HepG2 (cell line): ENCODE measurements at regions not wholly inside any gene's neighbourhood (a gene's known extent, or its start where the extent isn't known, plus 50 kb on each side); places are given as distances from the start of the nearest gene placed in this dataset.

Source experiments
- ATAC-seq: fragments of 200-7000 bp; cut with Tn5 transposase; 3 replicates; pipeline ENCODE4 v1.9.1; 2020; ENCODE audit warnings: mild to moderate bottlenecking, moderate library complexity
- BruUV-seq: library from RNA; stranded (reverse); fragments of 400-500 nt; replicated peaks from 2 replicates; lab custom pipeline; 2021; lab: Mats Ljungman, UMichigan
- CTCF ChIA-PET: fragments of 300-600 bp; formaldehyde crosslinking; extraction: SDS; loops from one replicate; lab custom pipeline; 2021; ENCODE audit warnings: low total read pairs, inconsistent platforms, low intra/inter-chr PET ratio; lab: Yijun Ruan, JAX
- POLR2A ChIA-PET: fragments of 350-600 bp; sonication (Branson Sonifier 250); formaldehyde crosslinking; loops from one replicate; lab custom pipeline; 2020; ENCODE audit warnings: antibody characterized with exemption, inconsistent platforms; lab: Yijun Ruan, JAX
- DNase-seq: peaks from one replicate; pipeline ENCODE4 v3.0.0-alpha.2; 2015; ENCODE audit warnings: low spot score
- FAIRE-seq: peaks from 3 replicates; lab custom pipeline; 2011; peaks lifted over from hg19 to GRCh38; lab: Jason Lieb, UNC
- H2AFZ ChIP-seq: one replicate; pipeline ENCODE4 v1.6.1; 2011; ENCODE audit warnings: low read length, inconsistent platforms
- H3K27ac ChIP-seq: fragments of 300-600 bp; 3 replicates; pipeline ENCODE4 v1.8.0; 2011; ENCODE audit warnings: mixed run types, mild to moderate bottlenecking, mixed read lengths, low read length, inconsistent platforms; ENCODE audit not compliant: insufficient read depth; ENCODE audit errors: extremely low read length
- H3K27me3 ChIP-seq, 2 experiments: fragments of 200-600 bp in 1 of 2; 2 replicates in 1 of 2; 3 replicates in 1 of 2; pipeline versions ENCODE4 v1.6.0 to v1.8.0; 2011; ENCODE audit warnings: low read length in 2 of 2, mild to moderate bottlenecking in 2 of 2, moderate library complexity in 2 of 2, inconsistent platforms in 1 of 2; ENCODE audit not compliant: insufficient read depth in 2 of 2, control insufficient read depth in 1 of 2
- H3K36me3 ChIP-seq, 2 experiments: fragments of 200-600 bp in 1 of 2; replicated peaks in 1 of 2; 2 replicates in 1 of 2; 3 replicates in 1 of 2; pipeline versions ENCODE4 v1.5.1 to v1.8.0; 2011; ENCODE audit warnings: low read length in 2 of 2, inconsistent platforms in 1 of 2; ENCODE audit not compliant: insufficient read depth in 2 of 2, control insufficient read depth in 1 of 2
- H3K4me1 ChIP-seq: 2 replicates; pipeline ENCODE4 v1.5.1; 2012; ENCODE audit warnings: low read length, inconsistent platforms; ENCODE audit not compliant: insufficient read depth
- H3K4me2 ChIP-seq: 2 replicates; pipeline ENCODE4 v1.6.0; 2011; ENCODE audit warnings: low read depth, low read length, inconsistent platforms
- H3K4me3 ChIP-seq, 3 experiments: fragments of 200-600 bp in 1 of 3; sonication (generic), shearing (Covaris generic) in 1 of 3; replicated peaks in 1 of 3; 2 replicates each; pipeline ENCODE4 v1.5.1; 2011 to 2016; ENCODE audit warnings: low read length in 3 of 3, inconsistent platforms in 2 of 3, low read depth in 2 of 3, mild to moderate bottlenecking in 2 of 3, control low read depth in 1 of 3, mixed read lengths in 1 of 3; ENCODE audit not compliant: insufficient read depth in 1 of 3
- H3K79me2 ChIP-seq: one replicate; pipeline ENCODE4 v1.6.1; 2011; ENCODE audit warnings: low read length, inconsistent platforms; ENCODE audit not compliant: insufficient read depth
- H3K9ac ChIP-seq: 2 replicates; pipeline ENCODE4 v1.6.0; 2011; ENCODE audit warnings: mild to moderate bottlenecking, low read depth, low read length, inconsistent platforms; ENCODE audit not compliant: insufficient read depth
- H3K9me3 ChIP-seq: 2 replicates; pipeline ENCODE4 v1.5.1; 2012; ENCODE audit warnings: mild to moderate bottlenecking, low read length
- H4K20me1 ChIP-seq: 2 replicates; pipeline ENCODE4 v1.6.0; 2011; ENCODE audit warnings: inconsistent platforms, mild to moderate bottlenecking, low read length, moderate library complexity; ENCODE audit not compliant: insufficient read depth
- ATF2 ChIP-seq: sonication (generic); formaldehyde crosslinking; IDR thresholded peaks from 2 replicates; pipeline ENCODE4 v1.4.0; 2020; ENCODE audit warnings: missing genetic modification reagents
- EHMT2 ChIP-seq: fragments of 200-600 bp; sonication (generic); IDR thresholded peaks from 2 replicates; pipeline ENCODE4 v1.7.0; 2017; ENCODE audit warnings: antibody characterized with exemption, low read depth, low read length, borderline replicate concordance
- ESRRA ChIP-seq: sonication (generic); formaldehyde crosslinking; IDR thresholded peaks from 2 replicates; pipeline ENCODE4 v1.5.1; 2020; ENCODE audit warnings: mild to moderate bottlenecking, low read depth, missing genetic modification reagents
- FLYWCH1 ChIP-seq: sonication (generic); formaldehyde crosslinking; IDR thresholded peaks from 2 replicates; pipeline ENCODE4 v1.8.1; 2023; ENCODE audit warnings: mild to moderate bottlenecking, missing genetic modification reagents
- NFATC3 ChIP-seq: sonication (generic); formaldehyde crosslinking; IDR thresholded peaks from 2 replicates; pipeline ENCODE4 v1.5.1; 2020; ENCODE audit warnings: mild to moderate bottlenecking, missing genetic modification reagents
- RARA ChIP-seq: IDR thresholded peaks from 2 replicates; pipeline ENCODE4 v1.6.1; 2016; ENCODE audit warnings: missing genetic modification reagents, missing compliant biosample characterization
- RFXAP ChIP-seq: sonication (generic); formaldehyde crosslinking; IDR thresholded peaks from 2 replicates; pipeline ENCODE4 v1.4.0; 2020; ENCODE audit warnings: missing genetic modification reagents, borderline replicate concordance
- SPEN ChIP-seq: sonication (generic); formaldehyde crosslinking; IDR thresholded peaks from 2 replicates; pipeline ENCODE4 v1.5.1; 2020; ENCODE audit warnings: low read depth, mild to moderate bottlenecking, missing genetic modification reagents
- XBP1 ChIP-seq: sonication (generic); formaldehyde crosslinking; IDR thresholded peaks from 2 replicates; pipeline ENCODE4 v1.5.0; 2020; ENCODE audit warnings: missing genetic modification reagents
- ZBTB34 ChIP-seq: sonication (generic); formaldehyde crosslinking; IDR thresholded peaks from 2 replicates; pipeline ENCODE4 v1.8.0; 2022; ENCODE audit warnings: mild to moderate bottlenecking, missing genetic modification reagents
- ZFP1 ChIP-seq: IDR thresholded peaks from 2 replicates; pipeline ENCODE4 v1.6.1; 2016
- ZNF567 ChIP-seq: sonication (generic); formaldehyde crosslinking; IDR thresholded peaks from 2 replicates; pipeline ENCODE4 v1.8.1; 2023; ENCODE audit warnings: mild to moderate bottlenecking, missing genetic modification reagents, borderline replicate concordance
- ZNF670 ChIP-seq: sonication (generic); formaldehyde crosslinking; IDR thresholded peaks from 2 replicates; pipeline ENCODE4 v1.8.0; 2022; ENCODE audit warnings: mild to moderate bottlenecking, missing genetic modification reagents, borderline replicate concordance
- ZNF780A ChIP-seq: sonication (generic); formaldehyde crosslinking; IDR thresholded peaks from 2 replicates; pipeline ENCODE4 v1.8.0; 2022; ENCODE audit warnings: mild to moderate bottlenecking, missing genetic modification reagents, moderate library complexity
- WGBS: methylation state at CpG from one replicate; pipeline ENCODE4 v1.1.6; 2017; ENCODE audit warnings: low lambda C conversion rate; 5-methylcytosine and 5-hydroxymethylcytosine counted together
- in situ Hi-C: cut with HindIII; loops from 2 replicates; pipeline ENCODE4 v1.10.0; 2017; ENCODE audit warnings: low pct_unique_long_range_greater_than_20kb; ENCODE audit not compliant: extremely low pct_ligation_motif_present
- intact Hi-C: fragments of 100-400 bp; cut with micrococcal nuclease; formaldehyde crosslinking; loops from one replicate; pipeline ENCODE4 v1.10.0; 2022; ENCODE audit not compliant: unreplicated experiment
- TF ChIP-seq, protein P1 (sequence below): sonication (generic); formaldehyde crosslinking; conservative IDR thresholded peaks from 2 replicates; pipeline ENCODE4 v1.4.0; 2020; ENCODE audit warnings: missing genetic modification reagents

GRCh38 chr10:53395449-53395848, 622.9 kb upstream of the MBL2 start:
- TF ChIP-seq ESRRA (CRISPR knock-in tag) (no peak), RARA (CRISPR knock-in tag) (no peak), SPEN (CRISPR knock-in tag) (no peak), NFATC3 (no peak), ZNF780A (CRISPR knock-in tag) (no peak), ZBTB34 (no peak), EHMT2 (no peak), ZNF670 (CRISPR knock-in tag) (no peak), ZNF567 (CRISPR knock-in tag) (no peak), ZFP1 (no peak), XBP1 (CRISPR knock-in tag) (no peak), RFXAP (CRISPR knock-in tag) (no peak), FLYWCH1 (CRISPR knock-in tag) (no peak), ATF2 (CRISPR knock-in tag) (no peak)
- TF ChIP-seq, protein P1, sequence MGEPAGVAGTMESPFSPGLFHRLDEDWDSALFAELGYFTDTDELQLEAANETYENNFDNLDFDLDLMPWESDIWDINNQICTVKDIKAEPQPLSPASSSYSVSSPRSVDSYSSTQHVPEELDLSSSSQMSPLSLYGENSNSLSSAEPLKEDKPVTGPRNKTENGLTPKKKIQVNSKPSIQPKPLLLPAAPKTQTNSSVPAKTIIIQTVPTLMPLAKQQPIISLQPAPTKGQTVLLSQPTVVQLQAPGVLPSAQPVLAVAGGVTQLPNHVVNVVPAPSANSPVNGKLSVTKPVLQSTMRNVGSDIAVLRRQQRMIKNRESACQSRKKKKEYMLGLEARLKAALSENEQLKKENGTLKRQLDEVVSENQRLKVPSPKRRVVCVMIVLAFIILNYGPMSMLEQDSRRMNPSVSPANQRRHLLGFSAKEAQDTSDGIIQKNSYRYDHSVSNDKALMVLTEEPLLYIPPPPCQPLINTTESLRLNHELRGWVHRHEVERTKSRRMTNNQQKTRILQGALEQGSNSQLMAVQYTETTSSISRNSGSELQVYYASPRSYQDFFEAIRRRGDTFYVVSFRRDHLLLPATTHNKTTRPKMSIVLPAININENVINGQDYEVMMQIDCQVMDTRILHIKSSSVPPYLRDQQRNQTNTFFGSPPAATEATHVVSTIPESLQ (CRISPR knock-in tag): no peak
- intact Hi-C loops (no loop called here), in situ Hi-C loops (no loop called here)
- no peaks in the 10 kb centered on the region for H3K79me2 ChIP-seq
- H3K4me2 ChIP-seq: no peak overlapping the region
- peaks cover 23% of the 10 kb centered on the region for H3K9me3 ChIP-seq
- DNase-seq (no peak), ATAC-seq (no peak), FAIRE-seq (no peak)
- no peak overlapping the region for H2AFZ ChIP-seq
- H3K4me1 ChIP-seq: no peaks in the 10 kb centered on the region
- no peak overlapping the region for H3K9ac ChIP-seq
- CTCF ChIA-PET: no interaction called here
- H4K20me1 ChIP-seq: no peaks in the 10 kb centered on the region
- no TSS peak for BruUV-seq
- POLR2A ChIA-PET: no interaction called here
- no peaks in the 10 kb centered on the region for H3K36me3 ChIP-seq
- no peak overlapping the region for H3K4me3 ChIP-seq
- 15% methylated on average over 5 of the region's 5 CpGs for WGBS
- no peak overlapping the region for H3K27ac ChIP-seq
- H3K27me3 ChIP-seq: no peaks in the 10 kb centered on the region
